ENCODE measurements at regions not wholly inside any gene's neighbourhood (a gene's known extent, or its start where the extent isn't known, plus 50 kb on each side); places are given as distances from the start of the nearest gene placed in this dataset.

DNA sequence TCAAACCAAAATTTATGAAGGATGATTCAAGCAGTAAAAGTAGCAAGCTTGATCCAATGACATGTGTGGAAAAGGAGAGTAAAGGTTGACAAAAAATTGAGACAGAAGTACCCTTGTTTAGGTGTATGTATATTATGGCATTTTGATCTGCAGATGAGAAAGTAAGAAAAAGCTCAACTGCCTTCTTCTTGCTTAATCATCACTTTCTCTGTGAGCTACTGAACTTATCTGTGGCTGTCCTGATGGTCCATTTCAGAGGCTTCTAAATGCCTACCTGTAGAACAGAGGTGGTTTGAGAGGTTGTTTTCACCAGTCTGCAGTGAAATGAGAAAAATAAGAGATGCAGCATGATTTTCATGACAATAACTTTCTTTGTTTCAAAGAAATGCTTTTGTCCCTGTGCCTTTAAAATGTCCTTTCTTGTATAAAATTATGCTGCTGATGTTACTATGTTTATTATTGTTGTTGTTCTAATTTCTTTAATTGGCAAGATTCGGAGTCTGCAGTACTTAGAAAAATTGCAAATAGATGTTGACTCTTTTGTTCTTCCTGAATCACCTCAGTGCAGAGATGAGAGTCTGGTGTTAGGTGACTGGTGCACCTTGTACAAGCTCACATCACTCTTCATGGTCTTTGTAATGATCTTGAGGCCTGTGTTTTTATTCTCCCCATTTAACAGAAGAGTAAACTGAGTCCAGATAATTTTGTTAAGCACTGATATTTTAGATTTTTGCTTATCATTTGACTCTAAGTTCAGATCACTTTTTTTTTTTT, 821.9 kb downstream of the VRK1 start:
- 90 to 98% methylated on average over 1 of the region's 1 CpG for WGBS, 2 donors
- Histone ChIP-seq H3K27me3 (ENCODE audit: control insufficient read depth in 3 of 3, insufficient read depth in 3 of 3, low read length in 2 of 3) (peaks cover 0 to 2% (median 0%) of the 10 kb centered on the region in 3 donors), H3K27ac (ENCODE audit: low read depth in 1 of 2, low read length in 1 of 2) (no peak overlapping the region), H3K4me3 (no peak overlapping the region), H3K4me1 (ENCODE audit: control insufficient read depth in 5 of 5, insufficient read depth in 5 of 5, low read length in 5 of 5) (no peaks in the 10 kb centered on the region), H3K9me3 (ENCODE audit: control insufficient read depth in 4 of 4, insufficient read depth in 3 of 4, low read length in 3 of 4) (peaks cover 0 to 3% (median 0%) of the 10 kb centered on the region in 4 donors), H3K9ac (ENCODE audit: insufficient read depth in 1 of 2, low read length in 2 of 2) (no peak overlapping the region), H3K36me3 (ENCODE audit: control insufficient read depth in 4 of 4, insufficient read depth in 4 of 4, low read length in 4 of 4) (no peaks in the 10 kb centered on the region)
- TF ChIP-seq, protein P1, sequence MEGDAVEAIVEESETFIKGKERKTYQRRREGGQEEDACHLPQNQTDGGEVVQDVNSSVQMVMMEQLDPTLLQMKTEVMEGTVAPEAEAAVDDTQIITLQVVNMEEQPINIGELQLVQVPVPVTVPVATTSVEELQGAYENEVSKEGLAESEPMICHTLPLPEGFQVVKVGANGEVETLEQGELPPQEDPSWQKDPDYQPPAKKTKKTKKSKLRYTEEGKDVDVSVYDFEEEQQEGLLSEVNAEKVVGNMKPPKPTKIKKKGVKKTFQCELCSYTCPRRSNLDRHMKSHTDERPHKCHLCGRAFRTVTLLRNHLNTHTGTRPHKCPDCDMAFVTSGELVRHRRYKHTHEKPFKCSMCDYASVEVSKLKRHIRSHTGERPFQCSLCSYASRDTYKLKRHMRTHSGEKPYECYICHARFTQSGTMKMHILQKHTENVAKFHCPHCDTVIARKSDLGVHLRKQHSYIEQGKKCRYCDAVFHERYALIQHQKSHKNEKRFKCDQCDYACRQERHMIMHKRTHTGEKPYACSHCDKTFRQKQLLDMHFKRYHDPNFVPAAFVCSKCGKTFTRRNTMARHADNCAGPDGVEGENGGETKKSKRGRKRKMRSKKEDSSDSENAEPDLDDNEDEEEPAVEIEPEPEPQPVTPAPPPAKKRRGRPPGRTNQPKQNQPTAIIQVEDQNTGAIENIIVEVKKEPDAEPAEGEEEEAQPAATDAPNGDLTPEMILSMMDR (IDR thresholded peaks at IDR 0.05; ENCODE audit: control extremely low read depth, extremely low read depth), result no peak
- DNase-seq (no peak), ATAC-seq (ENCODE audit: insufficient read depth, low FRiP score) (no peak)

DNA sequence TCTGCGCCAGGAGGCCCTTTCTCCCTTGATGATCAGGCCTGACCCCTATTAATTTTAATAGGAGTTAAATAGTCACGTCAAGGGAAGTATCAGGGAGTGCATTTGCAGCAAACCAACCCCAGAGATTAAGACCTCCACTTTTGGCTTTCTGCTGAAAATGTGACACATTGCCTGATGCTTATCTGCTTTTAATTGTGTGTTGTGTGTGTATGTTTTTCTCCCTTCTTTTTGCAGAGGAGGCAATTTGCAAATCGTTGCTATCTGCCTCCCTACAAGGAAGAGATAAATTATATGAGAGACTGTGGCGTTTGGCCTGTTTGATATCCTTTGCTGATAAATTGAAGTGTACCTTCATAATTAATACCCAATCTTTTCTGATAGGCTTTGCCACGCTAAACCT, 822.9 kb downstream of the VRK1 start:
- Histone ChIP-seq H3K9me3 (ENCODE audit: control insufficient read depth in 4 of 4, insufficient read depth in 3 of 4, low read length in 3 of 4) (no peaks in the 10 kb centered on the region), H3K9ac (ENCODE audit: insufficient read depth in 1 of 2, low read length in 2 of 2) (no peak overlapping the region), H3K4me1 (ENCODE audit: control insufficient read depth in 5 of 5, insufficient read depth in 5 of 5, low read length in 5 of 5) (no peaks in the 10 kb centered on the region), H3K27ac (ENCODE audit: low read depth in 1 of 2, low read length in 1 of 2) (no peak overlapping the region), H3K4me3 (no peak overlapping the region), H3K36me3 (ENCODE audit: control insufficient read depth in 4 of 4, insufficient read depth in 4 of 4, low read length in 4 of 4) (no peaks in the 10 kb centered on the region), H3K27me3 (ENCODE audit: control insufficient read depth in 3 of 3, insufficient read depth in 3 of 3, low read length in 2 of 3) (peaks cover 0 to 2% (median 0%) of the 10 kb centered on the region in 3 donors)
- 47 to 59% methylated on average over 5 of the region's 5 CpGs for WGBS, 2 donors
- DNase-seq (no peak), ATAC-seq (ENCODE audit: insufficient read depth, low FRiP score) (no peak)
- TF ChIP-seq, protein P1 (IDR thresholded peaks at IDR 0.05; ENCODE audit: control extremely low read depth, extremely low read depth), result no peak

DNA sequence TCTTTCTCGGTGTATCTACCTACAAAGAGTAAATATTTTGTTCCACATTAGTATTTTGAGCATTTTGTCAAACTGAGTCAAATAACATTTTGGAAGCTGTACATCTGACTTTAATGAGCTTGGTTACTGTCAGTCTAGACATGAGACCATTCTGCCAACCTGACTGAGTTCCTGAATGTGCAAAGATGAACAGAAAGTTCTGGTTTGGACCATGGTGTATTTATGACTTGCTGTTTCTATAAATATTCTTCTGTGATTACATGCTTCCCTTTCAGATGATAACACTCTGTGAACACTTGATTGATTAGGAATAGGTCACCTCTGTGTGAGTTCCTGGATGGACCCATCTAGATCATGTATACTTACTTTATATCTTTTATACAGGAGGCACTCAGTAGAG, 827.8 kb downstream of the VRK1 start:
- ATAC-seq (ENCODE audit: insufficient read depth, low FRiP score) (no peak), DNase-seq (no peak)
- Histone ChIP-seq H3K27me3 (ENCODE audit: control insufficient read depth in 3 of 3, insufficient read depth in 3 of 3, low read length in 2 of 3) (peaks cover 0 to 2% (median 0%) of the 10 kb centered on the region in 3 donors), H3K4me1 (ENCODE audit: control insufficient read depth in 5 of 5, insufficient read depth in 5 of 5, low read length in 5 of 5) (no peaks in the 10 kb centered on the region), H3K9ac (ENCODE audit: insufficient read depth in 1 of 2, low read length in 2 of 2) (no peak overlapping the region), H3K4me3 (no peak overlapping the region), H3K9me3 (ENCODE audit: control insufficient read depth in 4 of 4, insufficient read depth in 3 of 4, low read length in 3 of 4) (no peaks in the 10 kb centered on the region), H3K27ac (ENCODE audit: low read depth in 1 of 2, low read length in 1 of 2) (no peak overlapping the region), H3K36me3 (ENCODE audit: control insufficient read depth in 4 of 4, insufficient read depth in 4 of 4, low read length in 4 of 4) (no peaks in the 10 kb centered on the region)
- TF ChIP-seq, protein P1 (IDR thresholded peaks at IDR 0.05; ENCODE audit: control extremely low read depth, extremely low read depth), result no peak
- WGBS, 2 donors, result 93 to 100% methylated on average over 1 of the region's 1 CpG

Data from lung (tissue), 11 donors.